HepG2 (cell line): ENCODE measurements at regions not wholly inside any gene's neighbourhood (a gene's known extent, or its start where the extent isn't known, plus 50 kb on each side); places are given as distances from the start of the nearest gene placed in this dataset.

ENCODE experiments used
- ATAC-seq: fragments of 200-7000 bp; cut with Tn5 transposase; 3 replicates; pipeline ENCODE4 v1.9.1; 2020; ENCODE audit warnings: mild to moderate bottlenecking, moderate library complexity
- BruUV-seq: library from RNA; stranded (reverse); fragments of 400-500 nt; replicated peaks from 2 replicates; lab custom pipeline; 2021; lab: Mats Ljungman, UMichigan
- CTCF ChIA-PET: fragments of 300-600 bp; formaldehyde crosslinking; extraction: SDS; loops from one replicate; lab custom pipeline; 2021; ENCODE audit warnings: low total read pairs, inconsistent platforms, low intra/inter-chr PET ratio; lab: Yijun Ruan, JAX
- POLR2A ChIA-PET: fragments of 350-600 bp; sonication (Branson Sonifier 250); formaldehyde crosslinking; loops from one replicate; lab custom pipeline; 2020; ENCODE audit warnings: antibody characterized with exemption, inconsistent platforms; lab: Yijun Ruan, JAX
- DNase-seq: peaks from one replicate; pipeline ENCODE4 v3.0.0-alpha.2; 2015; ENCODE audit warnings: low spot score
- FAIRE-seq: peaks from 3 replicates; lab custom pipeline; 2011; peaks lifted over from hg19 to GRCh38; lab: Jason Lieb, UNC
- H2AFZ ChIP-seq: one replicate; pipeline ENCODE4 v1.6.1; 2011; ENCODE audit warnings: low read length, inconsistent platforms
- H3K27ac ChIP-seq: fragments of 300-600 bp; 3 replicates; pipeline ENCODE4 v1.8.0; 2011; ENCODE audit warnings: mixed run types, mild to moderate bottlenecking, mixed read lengths, low read length, inconsistent platforms; ENCODE audit not compliant: insufficient read depth; ENCODE audit errors: extremely low read length
- H3K27me3 ChIP-seq, 2 experiments: fragments of 200-600 bp in 1 of 2; 2 replicates in 1 of 2; 3 replicates in 1 of 2; pipeline versions ENCODE4 v1.6.0 to v1.8.0; 2011; ENCODE audit warnings: low read length in 2 of 2, mild to moderate bottlenecking in 2 of 2, moderate library complexity in 2 of 2, inconsistent platforms in 1 of 2; ENCODE audit not compliant: insufficient read depth in 2 of 2, control insufficient read depth in 1 of 2
- H3K36me3 ChIP-seq, 2 experiments: fragments of 200-600 bp in 1 of 2; replicated peaks in 1 of 2; 2 replicates in 1 of 2; 3 replicates in 1 of 2; pipeline versions ENCODE4 v1.5.1 to v1.8.0; 2011; ENCODE audit warnings: low read length in 2 of 2, inconsistent platforms in 1 of 2; ENCODE audit not compliant: insufficient read depth in 2 of 2, control insufficient read depth in 1 of 2
- H3K4me1 ChIP-seq: 2 replicates; pipeline ENCODE4 v1.5.1; 2012; ENCODE audit warnings: low read length, inconsistent platforms; ENCODE audit not compliant: insufficient read depth
- H3K4me2 ChIP-seq: 2 replicates; pipeline ENCODE4 v1.6.0; 2011; ENCODE audit warnings: low read depth, low read length, inconsistent platforms
- H3K4me3 ChIP-seq, 3 experiments: fragments of 200-600 bp in 1 of 3; sonication (generic), shearing (Covaris generic) in 1 of 3; replicated peaks in 1 of 3; 2 replicates each; pipeline ENCODE4 v1.5.1; 2011 to 2016; ENCODE audit warnings: low read length in 3 of 3, inconsistent platforms in 2 of 3, low read depth in 2 of 3, mild to moderate bottlenecking in 2 of 3, control low read depth in 1 of 3, mixed read lengths in 1 of 3; ENCODE audit not compliant: insufficient read depth in 1 of 3
- H3K79me2 ChIP-seq: one replicate; pipeline ENCODE4 v1.6.1; 2011; ENCODE audit warnings: low read length, inconsistent platforms; ENCODE audit not compliant: insufficient read depth
- H3K9ac ChIP-seq: 2 replicates; pipeline ENCODE4 v1.6.0; 2011; ENCODE audit warnings: mild to moderate bottlenecking, low read depth, low read length, inconsistent platforms; ENCODE audit not compliant: insufficient read depth
- H3K9me3 ChIP-seq: 2 replicates; pipeline ENCODE4 v1.5.1; 2012; ENCODE audit warnings: mild to moderate bottlenecking, low read length
- H4K20me1 ChIP-seq: 2 replicates; pipeline ENCODE4 v1.6.0; 2011; ENCODE audit warnings: inconsistent platforms, mild to moderate bottlenecking, low read length, moderate library complexity; ENCODE audit not compliant: insufficient read depth
- CTCF ChIP-seq: sonication (generic); formaldehyde crosslinking; IDR thresholded peaks from 2 replicates; pipeline ENCODE4 v1.5.0; 2020; ENCODE audit warnings: mild to moderate bottlenecking, missing genetic modification reagents, moderate library complexity
- FOSL1 ChIP-seq: sonication (generic); formaldehyde crosslinking; IDR thresholded peaks from 2 replicates; pipeline ENCODE4 v1.9.0; 2021; ENCODE audit warnings: missing genetic modification reagents, borderline replicate concordance
- NR1H2 ChIP-seq: sonication (generic); formaldehyde crosslinking; IDR thresholded peaks from 2 replicates; pipeline ENCODE4 v1.8.1; 2022; ENCODE audit warnings: low read depth, missing genetic modification reagents, borderline replicate concordance
- POLR2A ChIP-seq, 2 experiments: IDR thresholded peaks; 2 replicates each; pipeline ENCODE4 v1.6.1; 2011; ENCODE audit warnings: low read depth in 2 of 2, low read length in 2 of 2, mild to moderate bottlenecking in 1 of 2, moderate library complexity in 1 of 2; ENCODE audit not compliant: insufficient read depth in 1 of 2
- RBM22 ChIP-seq: fragments of 200-400 bp; formaldehyde crosslinking; optimal IDR thresholded peaks from 2 replicates; pipeline ENCODE3; 2017; ENCODE audit warnings: mild to moderate bottlenecking, low read length, moderate library complexity
- RXRB ChIP-seq: IDR thresholded peaks from 2 replicates; pipeline ENCODE4 v1.6.1; 2016; ENCODE audit warnings: borderline replicate concordance, missing genetic modification reagents, missing compliant biosample characterization
- SALL1 ChIP-seq: sonication (generic); formaldehyde crosslinking; IDR thresholded peaks from 2 replicates; pipeline ENCODE4 v1.8.0; 2022; ENCODE audit warnings: mild to moderate bottlenecking, missing genetic modification reagents
- SMARCC2 ChIP-seq: fragments of 450-650 bp; IDR thresholded peaks from 2 replicates; pipeline ENCODE4 v1.6.1; 2017; ENCODE audit warnings: antibody characterized with exemption, mild to moderate bottlenecking
- STAG1 ChIP-seq: sonication (generic); formaldehyde crosslinking; IDR thresholded peaks from 2 replicates; pipeline ENCODE4 v1.4.0; 2020; ENCODE audit warnings: missing genetic modification reagents
- XRCC5 ChIP-seq: fragments of 200-400 bp; formaldehyde crosslinking; optimal IDR thresholded peaks from 2 replicates; pipeline ENCODE3; 2017; ENCODE audit warnings: mild to moderate bottlenecking, low read length
- ZFX ChIP-seq: sonication (generic); formaldehyde crosslinking; IDR thresholded peaks from 2 replicates; pipeline ENCODE4 v1.4.0; 2020; ENCODE audit warnings: mild to moderate bottlenecking, low read depth, missing genetic modification reagents, moderate library complexity
- ZNF619 ChIP-seq: sonication (generic); formaldehyde crosslinking; IDR thresholded peaks from 2 replicates; pipeline ENCODE4 v1.4.0; 2020; ENCODE audit warnings: mild to moderate bottlenecking, missing genetic modification reagents
- ZNF644 ChIP-seq: IDR thresholded peaks from 2 replicates; pipeline ENCODE4 v1.6.1; 2016; ENCODE audit warnings: low read depth
- ZNF772 ChIP-seq: sonication (generic); formaldehyde crosslinking; IDR thresholded peaks from 2 replicates; pipeline ENCODE4 v1.5.0; 2020; ENCODE audit warnings: mild to moderate bottlenecking, missing genetic modification reagents
- ZSCAN29 ChIP-seq: sonication (generic); formaldehyde crosslinking; conservative IDR thresholded peaks from 2 replicates; pipeline ENCODE4 v1.4.0; 2020; ENCODE audit warnings: mild to moderate bottlenecking, missing genetic modification reagents
- WGBS: methylation state at CpG from one replicate; pipeline ENCODE4 v1.1.6; 2017; ENCODE audit warnings: low lambda C conversion rate; 5-methylcytosine and 5-hydroxymethylcytosine counted together
- in situ Hi-C: cut with HindIII; loops from 2 replicates; pipeline ENCODE4 v1.10.0; 2017; ENCODE audit warnings: low pct_unique_long_range_greater_than_20kb; ENCODE audit not compliant: extremely low pct_ligation_motif_present
- intact Hi-C: fragments of 100-400 bp; cut with micrococcal nuclease; formaldehyde crosslinking; loops from one replicate; pipeline ENCODE4 v1.10.0; 2022; ENCODE audit not compliant: unreplicated experiment
- TF ChIP-seq, protein P1 (sequence below): sonication (generic); IDR thresholded peaks from 2 replicates; pipeline ENCODE4 v1.6.1; 2016; ENCODE audit warnings: low read depth, borderline replicate concordance
- TF ChIP-seq, protein P2 (sequence below): IDR thresholded peaks from 2 replicates; pipeline ENCODE4 v1.6.1; 2018; ENCODE audit warnings: missing genetic modification reagents, mild to moderate bottlenecking, missing compliant biosample characterization
- TF ChIP-seq, protein P3 (sequence below): IDR thresholded peaks from 2 replicates; pipeline ENCODE4 v1.6.1; 2012; ENCODE audit warnings: inconsistent platforms
- TF ChIP-seq, protein P4 (sequence below), 2 experiments: sonication (generic) in 1 of 2; formaldehyde crosslinking in 1 of 2; IDR thresholded peaks; 2 replicates each; pipeline versions ENCODE4 v1.4.0 to v1.6.1; 2018 to 2020; ENCODE audit warnings: missing genetic modification reagents in 2 of 2, borderline replicate concordance in 1 of 2, low read depth in 1 of 2, mild to moderate bottlenecking in 1 of 2, missing biosample characterization in 1 of 2

- no peak for TF ChIP-seq RBM22
- TF ChIP-seq, protein P1, sequence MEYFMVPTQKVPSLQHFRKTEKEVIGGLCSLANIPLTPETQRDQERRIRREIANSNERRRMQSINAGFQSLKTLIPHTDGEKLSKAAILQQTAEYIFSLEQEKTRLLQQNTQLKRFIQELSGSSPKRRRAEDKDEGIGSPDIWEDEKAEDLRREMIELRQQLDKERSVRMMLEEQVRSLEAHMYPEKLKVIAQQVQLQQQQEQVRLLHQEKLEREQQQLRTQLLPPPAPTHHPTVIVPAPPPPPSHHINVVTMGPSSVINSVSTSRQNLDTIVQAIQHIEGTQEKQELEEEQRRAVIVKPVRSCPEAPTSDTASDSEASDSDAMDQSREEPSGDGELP = no peak
- TF ChIP-seq, protein P2, sequence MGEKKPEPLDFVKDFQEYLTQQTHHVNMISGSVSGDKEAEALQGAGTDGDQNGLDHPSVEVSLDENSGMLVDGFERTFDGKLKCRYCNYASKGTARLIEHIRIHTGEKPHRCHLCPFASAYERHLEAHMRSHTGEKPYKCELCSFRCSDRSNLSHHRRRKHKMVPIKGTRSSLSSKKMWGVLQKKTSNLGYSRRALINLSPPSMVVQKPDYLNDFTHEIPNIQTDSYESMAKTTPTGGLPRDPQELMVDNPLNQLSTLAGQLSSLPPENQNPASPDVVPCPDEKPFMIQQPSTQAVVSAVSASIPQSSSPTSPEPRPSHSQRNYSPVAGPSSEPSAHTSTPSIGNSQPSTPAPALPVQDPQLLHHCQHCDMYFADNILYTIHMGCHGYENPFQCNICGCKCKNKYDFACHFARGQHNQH = no peak
- no peak for TF ChIP-seq FOSL1 (CRISPR knock-in tag)
- TF ChIP-seq, protein P3, sequence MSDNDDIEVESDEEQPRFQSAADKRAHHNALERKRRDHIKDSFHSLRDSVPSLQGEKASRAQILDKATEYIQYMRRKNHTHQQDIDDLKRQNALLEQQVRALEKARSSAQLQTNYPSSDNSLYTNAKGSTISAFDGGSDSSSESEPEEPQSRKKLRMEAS = no peak
- TF ChIP-seq ZNF772 (CRISPR knock-in tag) = no peak
- TF ChIP-seq SMARCC2 = no peak
- TF ChIP-seq, all 625 proteins: peak for 0
Observed at GRCh38 chr20:24150406-24150805, 161.8 kb upstream of the GGTLC1 start (continued).

DNA sequence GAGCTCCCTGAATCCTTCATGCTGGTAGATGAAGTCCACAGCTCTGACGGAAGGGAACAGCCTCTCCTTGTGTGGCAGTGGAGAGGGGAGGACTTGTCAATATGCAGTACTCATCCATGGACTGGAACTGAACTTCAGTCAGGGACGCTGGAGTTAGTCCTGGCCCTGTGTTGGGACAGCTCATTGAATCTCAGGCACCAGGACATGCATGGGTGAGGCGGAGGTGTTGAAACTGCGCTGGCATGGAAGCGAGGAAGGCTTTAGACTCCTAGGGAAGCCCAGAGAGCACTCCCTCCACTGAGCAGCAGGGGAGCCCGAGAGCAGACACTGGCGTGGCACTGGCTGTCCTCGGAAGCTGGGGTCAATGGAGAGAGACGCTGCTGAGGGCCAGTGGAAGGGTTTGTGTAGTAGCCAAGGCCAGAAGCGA is 161.3 kb upstream of the GGTLC1 start:
- 16% methylated on average over 9 of the region's 10 CpGs for WGBS
- no TSS peak for BruUV-seq
- peak; percentile 52 for DNase-seq
- no peak for TF ChIP-seq NR1H2
- TF ChIP-seq ZFX = peak; percentile 39; the same call in 1 of the 2 replicates
- TF ChIP-seq CTCF = peak; percentile 72
- TF ChIP-seq POLR2A (IDR thresholded peaks at IDR 0.05; ENCODE audit: insufficient read depth in 1 of 2, low read depth in 2 of 2, low read length in 2 of 2) = no peak
- TF ChIP-seq ZNF619 (CRISPR knock-in tag) = 0 out of 2 replicates have a peak, but pooled peaks have one; percentile 27
- peak; percentile 49 for TF ChIP-seq STAG1 (CRISPR knock-in tag)
- TF ChIP-seq, protein P4, sequence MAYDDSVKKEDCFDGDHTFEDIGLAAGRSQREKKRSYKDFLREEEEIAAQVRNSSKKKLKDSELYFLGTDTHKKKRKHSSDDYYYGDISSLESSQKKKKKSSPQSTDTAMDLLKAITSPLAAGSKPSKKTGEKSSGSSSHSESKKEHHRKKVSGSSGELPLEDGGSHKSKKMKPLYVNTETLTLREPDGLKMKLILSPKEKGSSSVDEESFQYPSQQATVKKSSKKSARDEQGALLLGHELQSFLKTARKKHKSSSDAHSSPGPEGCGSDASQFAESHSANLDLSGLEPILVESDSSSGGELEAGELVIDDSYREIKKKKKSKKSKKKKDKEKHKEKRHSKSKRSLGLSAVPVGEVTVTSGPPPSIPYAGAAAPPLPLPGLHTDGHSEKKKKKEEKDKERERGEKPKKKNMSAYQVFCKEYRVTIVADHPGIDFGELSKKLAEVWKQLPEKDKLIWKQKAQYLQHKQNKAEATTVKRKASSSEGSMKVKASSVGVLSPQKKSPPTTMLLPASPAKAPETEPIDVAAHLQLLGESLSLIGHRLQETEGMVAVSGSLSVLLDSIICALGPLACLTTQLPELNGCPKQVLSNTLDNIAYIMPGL (CRISPR knock-in tag; IDR thresholded peaks at IDR 0.05; ENCODE audit: borderline replicate concordance in 1 of 2, low read depth in 1 of 2) = 0 out of 4 replicates have a peak, but pooled peaks of 1 of the 2 experiments have one; percentile 19
- TF ChIP-seq ZNF644 (CRISPR knock-in tag) = 0 out of 2 replicates have a peak, but pooled peaks have one; percentile 26
- peak; percentile 54; the same call in 1 of the 2 replicates for TF ChIP-seq RXRB
- peak; percentile 93 for TF ChIP-seq XRCC5
- 0 out of 2 replicates have a peak, but pooled peaks have one; percentile 27 for TF ChIP-seq SALL1 (CRISPR knock-in tag)
- TF ChIP-seq ZSCAN29 (CRISPR knock-in tag) = no peak

More for the DNA sequence above, 161.3 kb upstream of the GGTLC1 start:
- FAIRE-seq (peak; percentile 87), ATAC-seq (peak; percentile 99)
- ChIA-PET POLR2A (no interaction called here), CTCF (no interaction called here)
- no peak overlapping the region for H3K4me2 ChIP-seq
- in situ Hi-C loops = loop anchor here (25.0 kb wide), 1 partner anchor 213 kb away; no protein-coding TSS in a partner anchor
- H3K9ac ChIP-seq = no peak overlapping the region
- H3K27ac ChIP-seq = no peak overlapping the region
- no peaks in the 10 kb centered on the region for H3K79me2 ChIP-seq
- no peaks in the 10 kb centered on the region; a peak in 1 of 5 replicates for H3K27me3 ChIP-seq
- H3K4me3 ChIP-seq = no peak overlapping the region
- no peak overlapping the region for H2AFZ ChIP-seq
- 0 out of 2 replicates have a peak, but pooled peaks cover 3% of the 10 kb centered on the region for H4K20me1 ChIP-seq
- H3K36me3 ChIP-seq = no peaks in the 10 kb centered on the region
- H3K4me1 ChIP-seq = no peaks in the 10 kb centered on the region
- intact Hi-C loops = no loop called here
- H3K9me3 ChIP-seq = no peaks in the 10 kb centered on the region
